OCI-LY1 (cell line): ENCODE measurements at regions not wholly inside any gene's neighbourhood (a gene's known extent, or its start where the extent isn't known, plus 50 kb on each side); places are given as distances from the start of the nearest gene placed in this dataset.

Experiments
- H2AFZ ChIP-seq: fragments of 200-600 bp; sonication (generic), shearing (Covaris generic); 2 replicates; pipeline ENCODE4 v1.6.0; 2014; ENCODE audit warnings: antibody characterized with exemption, mild to moderate bottlenecking, low read length
- H3F3A ChIP-seq: fragments of 200-600 bp; sonication (generic), shearing (Covaris generic); 2 replicates; pipeline ENCODE4 v1.6.0; 2014; ENCODE audit warnings: mild to moderate bottlenecking, antibody characterized with exemption, low read length, moderate library complexity; ENCODE audit not compliant: insufficient read depth
- H3K27ac ChIP-seq: fragments of 200-600 bp; sonication (generic); 2 replicates; pipeline ENCODE4 v1.5.1; 2014; ENCODE audit warnings: low read length, mixed run types, mild to moderate bottlenecking, low read depth; ENCODE audit not compliant: poor library complexity, severe bottlenecking
- H3K27me3 ChIP-seq: fragments of 200-600 bp; sonication (generic); 2 replicates; pipeline ENCODE4 v1.6.0; 2014; ENCODE audit warnings: antibody characterized with exemption, mild to moderate bottlenecking, low read length, moderate library complexity; ENCODE audit not compliant: insufficient read depth
- H3K36me3 ChIP-seq: fragments of 200-600 bp; sonication (generic); 2 replicates; pipeline ENCODE4 v1.6.1; 2014; ENCODE audit warnings: mild to moderate bottlenecking, antibody characterized with exemption, low read length, moderate library complexity, mixed read lengths; ENCODE audit not compliant: insufficient read depth
- H3K4me1 ChIP-seq: fragments of 200-600 bp; sonication (generic); 2 replicates; pipeline ENCODE4 v1.5.1; 2014; ENCODE audit warnings: mild to moderate bottlenecking, low read length, moderate library complexity; ENCODE audit not compliant: insufficient read depth, severe bottlenecking
- H3K4me2 ChIP-seq: fragments of 200-600 bp; sonication (generic), shearing (Covaris generic); 2 replicates; pipeline ENCODE4 v1.6.1; 2014; ENCODE audit warnings: low read length
- H3K4me3 ChIP-seq: fragments of 200-600 bp; sonication (generic); 2 replicates; pipeline ENCODE4 v1.5.1; 2014; ENCODE audit warnings: low read length, low read depth, mild to moderate bottlenecking, mixed read lengths; ENCODE audit not compliant: poor library complexity, severe bottlenecking
- H3K79me2 ChIP-seq: fragments of 200-600 bp; shearing (Covaris generic); 2 replicates; pipeline ENCODE4 v1.6.1; 2016; ENCODE audit warnings: mixed run types, low read length, mixed read lengths; ENCODE audit not compliant: insufficient read depth
- H3K9ac ChIP-seq: fragments of 200-600 bp; sonication (generic), shearing (Covaris generic); 2 replicates; pipeline ENCODE4 v1.6.1; 2014; ENCODE audit warnings: mild to moderate bottlenecking, low read length, mixed read lengths
- H3K9me2 ChIP-seq: fragments of 200-600 bp; sonication (generic), shearing (Covaris generic); 2 replicates; pipeline ENCODE4 v1.6.1; 2014; ENCODE audit warnings: low read depth, mild to moderate bottlenecking, low read length, mixed read lengths
- H3K9me3 ChIP-seq: fragments of 200-600 bp; shearing (Covaris generic); 2 replicates; pipeline ENCODE4 v1.6.1; 2014; ENCODE audit warnings: low read length, mixed read lengths
- H4K20me1 ChIP-seq: fragments of 200-600 bp; sonication (generic), shearing (Covaris generic); 2 replicates; pipeline ENCODE4 v1.6.0; 2016; ENCODE audit warnings: mild to moderate bottlenecking, low read length; ENCODE audit not compliant: insufficient read depth
- EZH2 ChIP-seq: fragments of 200-600 bp; sonication (generic), shearing (Covaris generic); IDR thresholded peaks from 2 replicates; pipeline ENCODE4 v1.8.0; 2017; ENCODE audit warnings: borderline replicate concordance, mixed run types, mild to moderate bottlenecking, antibody characterized with exemption, low read length, moderate library complexity, mixed read lengths
- TF ChIP-seq, protein P1 (sequence below): fragments of 200-600 bp; sonication (generic), shearing (Covaris generic); IDR thresholded peaks from 2 replicates; pipeline ENCODE4 v1.5.1; 2017; ENCODE audit warnings: mild to moderate bottlenecking, antibody characterized with exemption, low read length, moderate library complexity, mixed read lengths

DNA sequence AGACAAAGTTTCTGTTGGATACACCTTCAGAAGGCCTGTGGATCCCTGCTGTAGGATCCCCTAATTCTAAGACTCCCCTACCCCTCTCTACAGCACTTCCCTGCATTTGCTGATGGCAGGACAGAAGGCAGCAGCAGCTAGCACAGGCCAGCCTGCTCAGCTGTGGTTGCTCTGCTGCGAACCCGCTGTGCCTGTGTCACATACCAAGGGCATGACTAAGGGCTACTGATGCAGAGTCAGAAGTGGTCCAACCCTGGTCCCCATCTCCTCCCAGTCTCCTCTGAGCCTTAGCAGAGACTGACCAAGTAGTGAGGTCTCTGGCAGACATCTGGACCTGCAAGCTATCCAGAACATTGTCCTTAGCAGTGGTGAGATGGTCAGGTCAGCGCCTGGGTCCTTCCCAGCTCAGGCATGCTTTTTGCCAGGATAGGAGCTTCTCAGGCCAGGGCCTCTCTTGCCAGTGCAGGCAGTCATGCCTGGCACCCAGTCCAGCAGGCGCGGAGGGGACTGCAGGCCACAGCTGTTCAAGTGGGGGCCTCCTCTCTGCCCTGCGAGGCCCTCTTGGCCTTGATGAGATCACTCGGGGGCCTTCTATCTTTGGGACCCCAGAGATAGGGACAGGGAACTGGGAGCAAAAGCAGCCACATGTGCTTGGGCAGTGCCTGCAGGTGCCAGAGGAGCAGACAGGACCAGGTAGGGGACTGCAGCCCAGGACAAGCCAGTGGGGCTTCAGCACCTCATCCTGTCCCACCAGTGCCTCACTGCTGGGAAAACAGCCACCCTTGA, 146.4 kb downstream of the ZNF248 start:
- Histone ChIP-seq H2AFZ (no peak overlapping the region), H3K9me3 (no peaks in the 10 kb centered on the region), H4K20me1 (no peaks in the 10 kb centered on the region), H3K9ac (no peak overlapping the region), H3K27ac (no peak overlapping the region), H3K79me2 (no peaks in the 10 kb centered on the region), H3K27me3 (no peaks in the 10 kb centered on the region), H3K9me2 (no peaks in the 10 kb centered on the region), H3K4me1 (no peaks in the 10 kb centered on the region), H3K4me3 (no peak overlapping the region), H3K36me3 (no peaks in the 10 kb centered on the region), H3K4me2 (no peak overlapping the region), H3F3A (no peaks in the 10 kb centered on the region)
- TF ChIP-seq, protein P1, sequence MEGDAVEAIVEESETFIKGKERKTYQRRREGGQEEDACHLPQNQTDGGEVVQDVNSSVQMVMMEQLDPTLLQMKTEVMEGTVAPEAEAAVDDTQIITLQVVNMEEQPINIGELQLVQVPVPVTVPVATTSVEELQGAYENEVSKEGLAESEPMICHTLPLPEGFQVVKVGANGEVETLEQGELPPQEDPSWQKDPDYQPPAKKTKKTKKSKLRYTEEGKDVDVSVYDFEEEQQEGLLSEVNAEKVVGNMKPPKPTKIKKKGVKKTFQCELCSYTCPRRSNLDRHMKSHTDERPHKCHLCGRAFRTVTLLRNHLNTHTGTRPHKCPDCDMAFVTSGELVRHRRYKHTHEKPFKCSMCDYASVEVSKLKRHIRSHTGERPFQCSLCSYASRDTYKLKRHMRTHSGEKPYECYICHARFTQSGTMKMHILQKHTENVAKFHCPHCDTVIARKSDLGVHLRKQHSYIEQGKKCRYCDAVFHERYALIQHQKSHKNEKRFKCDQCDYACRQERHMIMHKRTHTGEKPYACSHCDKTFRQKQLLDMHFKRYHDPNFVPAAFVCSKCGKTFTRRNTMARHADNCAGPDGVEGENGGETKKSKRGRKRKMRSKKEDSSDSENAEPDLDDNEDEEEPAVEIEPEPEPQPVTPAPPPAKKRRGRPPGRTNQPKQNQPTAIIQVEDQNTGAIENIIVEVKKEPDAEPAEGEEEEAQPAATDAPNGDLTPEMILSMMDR: no peak

DNA sequence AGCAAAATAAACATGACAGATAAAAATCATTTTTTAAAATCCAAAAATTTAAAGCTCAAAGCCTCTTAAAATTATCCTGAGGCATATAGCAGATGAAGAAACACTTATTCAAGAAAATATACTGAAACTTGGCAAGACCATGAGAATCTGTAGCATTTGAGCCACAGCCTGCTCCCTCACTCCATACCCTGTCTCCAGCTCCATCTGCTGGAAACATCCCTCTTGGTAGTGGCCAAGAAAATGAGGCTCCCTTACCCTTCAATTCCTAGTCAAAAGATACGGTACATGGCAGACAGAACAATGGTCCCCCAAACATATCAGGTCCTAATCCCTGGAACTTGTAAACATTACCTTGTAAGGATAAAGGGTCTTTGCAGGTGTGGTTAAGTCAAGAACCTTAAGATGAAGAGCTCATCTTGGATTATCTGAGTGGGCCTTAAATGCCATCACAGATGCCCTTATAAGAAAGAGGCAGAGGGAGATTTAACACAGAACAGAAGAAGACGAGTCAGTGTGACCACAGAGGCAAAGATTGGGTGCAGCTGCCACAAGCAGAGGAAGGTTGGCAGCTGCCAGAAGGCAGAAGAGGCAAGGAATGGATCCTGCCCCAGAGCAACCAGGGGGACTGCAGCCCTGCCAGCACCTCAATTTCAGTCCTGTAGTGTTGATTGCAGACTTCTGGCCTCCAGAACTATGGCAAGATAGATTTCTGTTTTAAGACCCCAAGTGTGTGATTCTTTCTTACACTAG, 149.4 kb downstream of the ZNF248 start:
- H3K4me1 ChIP-seq: no peaks in the 10 kb centered on the region
- no peaks in the 10 kb centered on the region for H3K9me2 ChIP-seq
- H3K4me2 ChIP-seq: no peak overlapping the region
- H2AFZ ChIP-seq: no peak overlapping the region
- no peak overlapping the region for H3K9ac ChIP-seq
- no peaks in the 10 kb centered on the region for H3K36me3 ChIP-seq
- no peak overlapping the region for H3K27ac ChIP-seq
- no peaks in the 10 kb centered on the region for H3K79me2 ChIP-seq
- no peak overlapping the region for H3K4me3 ChIP-seq
- no peaks in the 10 kb centered on the region for H3K9me3 ChIP-seq
- no peaks in the 10 kb centered on the region for H4K20me1 ChIP-seq
- TF ChIP-seq EZH2: no peak
- TF ChIP-seq, protein P1: no peak
- no peaks in the 10 kb centered on the region for H3F3A ChIP-seq
- no peaks in the 10 kb centered on the region for H3K27me3 ChIP-seq

DNA sequence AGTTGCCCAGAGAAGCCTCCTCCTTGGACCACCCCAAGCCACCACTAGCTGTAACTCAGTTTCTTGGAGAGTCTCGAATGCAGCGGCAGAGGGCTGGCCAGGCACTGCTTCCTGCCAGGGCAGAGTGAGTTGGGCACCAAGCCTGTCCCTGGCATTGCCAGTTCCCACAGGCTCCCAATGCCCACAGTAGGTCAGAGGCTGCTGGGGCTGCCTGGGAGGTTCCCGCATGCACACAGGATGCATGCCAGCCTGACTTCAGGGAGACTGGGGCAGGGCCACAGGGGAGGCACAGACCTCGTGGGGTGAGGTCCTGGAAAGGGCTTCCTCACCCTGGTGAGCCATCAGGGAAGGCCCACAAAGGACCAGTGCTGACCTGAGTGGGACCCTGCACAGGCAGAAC, 152.8 kb downstream of the ZNF248 start:
- no peaks in the 10 kb centered on the region for H3K36me3 ChIP-seq
- no peaks in the 10 kb centered on the region for H3K79me2 ChIP-seq
- H3K4me3 ChIP-seq: no peak overlapping the region
- H3F3A ChIP-seq: no peaks in the 10 kb centered on the region
- no peak overlapping the region for H2AFZ ChIP-seq
- H3K27me3 ChIP-seq: no peaks in the 10 kb centered on the region
- no peak overlapping the region for H3K27ac ChIP-seq
- H3K9me3 ChIP-seq: no peaks in the 10 kb centered on the region
- TF ChIP-seq, protein P1: no peak
- TF ChIP-seq EZH2: no peak
- H3K9me2 ChIP-seq: no peaks in the 10 kb centered on the region
- H4K20me1 ChIP-seq: no peaks in the 10 kb centered on the region
- no peak overlapping the region for H3K9ac ChIP-seq
- no peak overlapping the region for H3K4me2 ChIP-seq
- no peaks in the 10 kb centered on the region for H3K4me1 ChIP-seq
